IMR-90 (cell line): ENCODE measurements at regions not wholly inside any gene's neighbourhood (a gene's known extent, or its start where the extent isn't known, plus 50 kb on each side); places are given as distances from the start of the nearest gene placed in this dataset.

Experiments used
- ATAC-seq: fragments of 200-7000 bp; cut with Tn5 transposase; 2 replicates; pipeline ENCODE4 v1.9.1; 2020; ENCODE audit warnings: low read depth, mild to moderate bottlenecking, moderate library complexity
- BruUV-seq: library from RNA; stranded (reverse); fragments of 400-500 nt; replicated peaks from 2 replicates; lab custom pipeline; 2021; lab: Mats Ljungman, UMichigan
- CTCF ChIA-PET: fragments of 300-600 bp; formaldehyde crosslinking; extraction: SDS; loops from one replicate; lab custom pipeline; 2021; ENCODE audit warnings: antibody characterized with exemption; lab: Yijun Ruan, JAX
- POLR2A ChIA-PET: fragments of 300-600 bp; sonication (Branson Sonifier 250); formaldehyde crosslinking; loops from one replicate; lab custom pipeline; 2022; ENCODE audit warnings: antibody characterized with exemption; ENCODE audit not compliant: unreplicated experiment; lab: Charles Lee
- DNase-seq: peaks from one replicate; pipeline ENCODE4 v3.0.0; 2013
- H2AFZ ChIP-seq: replicated peaks from 2 replicates; pipeline ENCODE3; 2013; ENCODE audit warnings: low read length, mild to moderate bottlenecking; ENCODE audit not compliant: poor library complexity
- H2AK5ac ChIP-seq: 2 replicates; pipeline ENCODE4 v1.6.1; 2013; ENCODE audit warnings: low read depth, low read length, inconsistent platforms
- H2AK9ac ChIP-seq: replicated peaks from 2 replicates; pipeline ENCODE3; 2013; ENCODE audit warnings: mild to moderate bottlenecking, low read depth, low read length, moderate library complexity; ENCODE audit not compliant: poor library complexity
- H2BK120ac ChIP-seq: 2 replicates; pipeline ENCODE4 v1.6.1; 2013; ENCODE audit warnings: low read depth, low read length, inconsistent platforms
- H2BK15ac ChIP-seq: 3 replicates; pipeline ENCODE4 v1.6.1; 2013; ENCODE audit warnings: low read depth, low read length, inconsistent platforms
- H2BK20ac ChIP-seq: 2 replicates; pipeline ENCODE4 v1.6.1; 2013; ENCODE audit warnings: low read depth, mild to moderate bottlenecking, inconsistent platforms, low read length, moderate library complexity
- H2BK5ac ChIP-seq: 2 replicates; pipeline ENCODE4 v1.6.1; 2013; ENCODE audit warnings: mild to moderate bottlenecking, low read depth, low read length, inconsistent platforms; ENCODE audit not compliant: poor library complexity, severe bottlenecking
- H3K14ac ChIP-seq: replicated peaks from 2 replicates; pipeline ENCODE4 v1.6.1; 2013; ENCODE audit warnings: low read depth, low read length, inconsistent platforms
- H3K18ac ChIP-seq: 2 replicates; pipeline ENCODE4 v1.6.1; 2013; ENCODE audit warnings: low read depth, low read length, control low read depth
- H3K23ac ChIP-seq: 2 replicates; pipeline ENCODE4 v1.6.1; 2013; ENCODE audit warnings: low read depth, low read length, inconsistent platforms
- H3K27ac ChIP-seq: 2 replicates; pipeline ENCODE4 v1.5.1; 2013; ENCODE audit warnings: mild to moderate bottlenecking, control low read depth, low read length; ENCODE audit not compliant: insufficient read depth
- H3K27me3 ChIP-seq: 2 replicates; pipeline ENCODE4 v1.6.1; 2013; ENCODE audit warnings: low read length; ENCODE audit not compliant: control insufficient read depth, insufficient read depth
- H3K36me3 ChIP-seq: 2 replicates; pipeline ENCODE4 v1.6.1; 2013; ENCODE audit warnings: low read length, mixed read lengths; ENCODE audit not compliant: control insufficient read depth, insufficient read depth
- H3K4ac ChIP-seq: 2 replicates; pipeline ENCODE4 v1.6.1; 2013; ENCODE audit warnings: low read depth, low read length, inconsistent platforms
- H3K4me1 ChIP-seq: 2 replicates; pipeline ENCODE4 v1.6.1; 2013; ENCODE audit warnings: low read length, mixed read lengths; ENCODE audit not compliant: control insufficient read depth, insufficient read depth
- H3K4me2 ChIP-seq: 2 replicates; pipeline ENCODE4 v1.6.1; 2013; ENCODE audit warnings: low read depth, mild to moderate bottlenecking, control low read depth, low read length, moderate library complexity
- H3K4me3 ChIP-seq: 2 replicates; pipeline ENCODE4 v1.5.1; 2013; ENCODE audit warnings: low read depth, mild to moderate bottlenecking, control low read depth, low read length, moderate library complexity; ENCODE audit not compliant: insufficient read depth
- H3K56ac ChIP-seq: 2 replicates; pipeline ENCODE4 v1.6.1; 2013; ENCODE audit warnings: low read length, inconsistent platforms; ENCODE audit not compliant: insufficient read depth; ENCODE audit errors: extremely low read depth
- H3K79me1 ChIP-seq, 2 experiments: 2 replicates each; pipeline ENCODE4 v1.6.1; 2013; ENCODE audit warnings: low read length in 2 of 2, inconsistent platforms in 1 of 2, low read depth in 1 of 2
- H3K9ac ChIP-seq: 2 replicates; pipeline ENCODE4 v1.6.1; 2013; ENCODE audit warnings: low read depth, low read length, control low read depth
- H3K9me1 ChIP-seq: 2 replicates; pipeline ENCODE4 v1.6.1; 2013; ENCODE audit warnings: low read length, inconsistent platforms; ENCODE audit not compliant: insufficient read depth
- H3K9me3 ChIP-seq: 2 replicates; pipeline ENCODE4 v1.6.1; 2013; ENCODE audit warnings: low read length; ENCODE audit not compliant: control insufficient read depth, insufficient read depth
- H4K20me1 ChIP-seq: 2 replicates; pipeline ENCODE4 v1.6.1; 2013; ENCODE audit warnings: low read length, inconsistent platforms; ENCODE audit not compliant: insufficient read depth
- H4K5ac ChIP-seq: 2 replicates; pipeline ENCODE4 v1.6.1; 2013; ENCODE audit warnings: mild to moderate bottlenecking, low read depth, low read length, control low read depth
- H4K8ac ChIP-seq, 2 experiments: 2 replicates each; pipeline ENCODE4 v1.6.1; 2013; ENCODE audit warnings: low read depth in 2 of 2, low read length in 2 of 2, control low read depth in 1 of 2, inconsistent platforms in 1 of 2
- H4K91ac ChIP-seq: 2 replicates; pipeline ENCODE4 v1.6.1; 2013; ENCODE audit warnings: low read depth, low read length, inconsistent platforms; ENCODE audit not compliant: insufficient read depth
- BHLHE40 ChIP-seq: fragments of 150-350 bp; IDR thresholded peaks from 2 replicates; pipeline ENCODE4 v1.6.1; 2016; ENCODE audit warnings: mild to moderate bottlenecking, low read depth, low read length
- MAZ ChIP-seq: IDR thresholded peaks from 2 replicates; pipeline ENCODE4 v1.6.1; 2012; ENCODE audit warnings: low read depth, mild to moderate bottlenecking, low read length, improper control_type of control experiment, moderate library complexity, borderline replicate concordance
- MXI1 ChIP-seq: IDR thresholded peaks from 2 replicates; pipeline ENCODE4 v1.6.1; 2012; ENCODE audit warnings: low read depth, mild to moderate bottlenecking, low read length, moderate library complexity, borderline replicate concordance
- POLR2A ChIP-seq: IDR thresholded peaks from 2 replicates; pipeline ENCODE4 v1.6.1; 2012; ENCODE audit warnings: mild to moderate bottlenecking, low read depth, low read length
- SMC3 ChIP-seq: fragments of 150-350 bp; IDR thresholded peaks from 2 replicates; pipeline ENCODE4 v1.6.1; 2016; ENCODE audit warnings: low read depth, mild to moderate bottlenecking, antibody characterized with exemption, low read length, moderate library complexity
- WGBS, 2 experiments: methylation state at CpG; one replicate each; pipeline versions ENCODE4 v1.1.5 to v1.1.7; 2013; ENCODE audit warnings: missing lambda C conversion rate in 2 of 2; ENCODE audit not compliant: insufficient read length in 1 of 2; ENCODE audit errors: extremely low coverage in 2 of 2; 5-methylcytosine and 5-hydroxymethylcytosine counted together
- dilution Hi-C: fragments of 300-500 bp; cut with HindIII; formaldehyde crosslinking; loops from one replicate; pipeline ENCODE4 v1.14.3; 2018; ENCODE audit warnings: low sequenced_read_pairs; ENCODE audit not compliant: unreplicated experiment
- in situ Hi-C: fragments of 300-500 bp; cut with MboI; formaldehyde crosslinking; loops from 3 replicates; pipeline ENCODE4 v1.14.3; 2019; ENCODE audit warnings: low sequenced_read_pairs, inconsistent platforms, mixed read lengths
- intact Hi-C: fragments of 100-400 bp; cut with micrococcal nuclease; formaldehyde crosslinking; loops from 2 replicates; pipeline ENCODE4 v1.10.0; 2022

- Histone ChIP-seq H4K5ac (no peak overlapping the region), H3K14ac (no peak overlapping the region), H2BK15ac (no peak overlapping the region), H2AFZ (no peak overlapping the region), H3K23ac (no peak overlapping the region), H3K9me3 (no peaks in the 10 kb centered on the region; the same call in 1 of the 2 replicates), H3K18ac (no peak overlapping the region), H3K4me1 (no peaks in the 10 kb centered on the region), H3K36me3 (no peaks in the 10 kb centered on the region), H3K9ac (no peak overlapping the region), H2BK20ac (no peak overlapping the region), H4K91ac (no peak overlapping the region), H3K27me3 (no peaks in the 10 kb centered on the region), H3K9me1 (no peaks in the 10 kb centered on the region), H2AK5ac (no peak overlapping the region), H3K4me3 (no peak overlapping the region), H3K56ac (no peak overlapping the region), H4K8ac (no peak overlapping the region), H3K79me1 (no peaks in the 10 kb centered on the region), H4K20me1 (no peaks in the 10 kb centered on the region), H3K27ac (no peak overlapping the region), H2BK5ac (no peak overlapping the region), H2BK120ac (no peak overlapping the region), H3K4me2 (no peak overlapping the region), H3K4ac (no peak overlapping the region), H2AK9ac (no peak overlapping the region)
- DNase-seq (no peak), ATAC-seq (no peak)
- dilution Hi-C loops (no loop called here), intact Hi-C loops (no loop called here), in situ Hi-C loops (no loop called here)
- no TSS peak for BruUV-seq
- 0% methylated on average over 1 of the region's 2 CpGs; no CpG with 5 or more reads in 1 of the 2 experiments for WGBS, 2 experiments
- TF ChIP-seq BHLHE40, result no peak
- TF ChIP-seq SMC3, result no peak
- TF ChIP-seq POLR2A, result no peak
- TF ChIP-seq MAZ, result no peak
- TF ChIP-seq MXI1, result no peak
- POLR2A ChIA-PET, result no interaction called here
- CTCF ChIA-PET, result no interaction called here
These were observed 229.9 kb upstream of the ANO5 start for GRCh38 chr11:21963013-21963412.
